Right atrium auricular region (tissue), 2 donors: ENCODE measurements at regions not wholly inside any gene's neighbourhood (a gene's known extent, or its start where the extent isn't known, plus 50 kb on each side); places are given as distances from the start of the nearest gene placed in this dataset.

Source experiments
- DNase-seq: peaks from one replicate; pipeline ENCODE4 v3.0.0-alpha.2; 2019; ENCODE audit warnings: low spot score
- H3K27ac ChIP-seq, 2 donors: fragments of 200-600 bp; sonication (generic); 1 replicate in 1 of 2; 2 replicates in 1 of 2; pipeline ENCODE4 v1.5.1; 2016 to 2019
- H3K27me3 ChIP-seq, 2 donors: fragments of 200-600 bp; sonication (generic); one replicate each; pipeline versions ENCODE4 v1.5.1 to v1.6.0; 2017 to 2019
- H3K36me3 ChIP-seq: fragments of 200-600 bp; sonication (generic); one replicate; pipeline ENCODE4 v1.5.1; 2016
- H3K4me1 ChIP-seq, 2 donors: fragments of 200-600 bp; sonication (generic); one replicate each; pipeline versions ENCODE4 v1.5.1 to v1.6.0; 2017 to 2019
- H3K4me3 ChIP-seq, 2 donors: fragments of 200-600 bp; sonication (generic); 1 replicate in 1 of 2; 2 replicates in 1 of 2; pipeline ENCODE4 v1.5.1; 2017 to 2019; ENCODE audit warnings: mild to moderate bottlenecking in 1 of 2, moderate library complexity in 1 of 2
- H3K9me3 ChIP-seq, 2 donors: fragments of 200-600 bp; sonication (generic); one replicate each; pipeline ENCODE4 v1.5.1; 2019
- CTCF ChIP-seq, 2 donors: fragments of 200-600 bp; sonication (generic); IDR thresholded peaks; one replicate each; pipeline ENCODE4 v1.5.1; 2019; ENCODE audit warnings: antibody characterized with exemption in 2 of 2

DNA sequence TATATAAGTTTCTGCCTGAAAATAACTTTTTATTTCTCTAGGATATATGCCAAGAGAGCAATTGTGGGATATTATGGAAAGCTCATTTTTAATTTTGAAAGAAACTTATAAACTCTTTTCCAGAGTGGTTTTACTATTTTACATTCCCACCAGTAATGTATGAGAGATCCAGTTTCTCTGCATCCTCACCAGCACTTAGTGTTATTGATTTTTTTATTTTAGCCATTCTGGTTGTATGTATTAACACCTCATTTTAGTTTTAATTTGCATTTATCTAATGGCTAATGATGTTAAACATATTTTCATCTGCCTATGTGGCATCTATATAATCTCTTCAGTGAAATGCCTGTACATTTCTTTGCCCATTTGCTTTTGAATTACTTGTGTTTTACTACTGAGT lies 597.7 kb upstream of the RAB6C start:
- Histone ChIP-seq H3K36me3 (no peaks in the 10 kb centered on the region), H3K4me1 (no peaks in the 10 kb centered on the region), H3K9me3 (peaks cover 0 to 10% of the 10 kb centered on the region in 2 donors), H3K4me3 (no peak overlapping the region), H3K27me3 (no peaks in the 10 kb centered on the region), H3K27ac (no peak overlapping the region)
- no peak for DNase-seq
- no peak for TF ChIP-seq CTCF (IDR thresholded peaks at IDR 0.05)

DNA sequence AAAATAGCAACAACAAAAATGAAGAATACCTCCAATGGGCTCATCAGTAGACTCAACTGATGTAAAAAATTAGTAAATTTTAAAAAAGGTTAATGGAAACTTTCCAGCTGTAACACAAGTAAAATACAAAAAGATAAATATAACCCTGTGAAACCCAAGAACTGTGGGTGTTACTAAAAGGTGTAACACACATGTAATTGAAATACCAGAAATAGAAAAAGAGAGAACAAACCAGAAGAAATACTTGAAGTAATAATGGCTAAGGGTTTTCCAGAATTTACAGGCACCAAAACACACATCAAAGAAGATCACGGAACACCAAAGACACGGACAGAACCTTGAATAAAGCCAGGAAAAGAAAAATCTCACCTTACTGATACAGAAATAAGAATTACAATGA lies 590.6 kb upstream of the RAB6C start:
- Histone ChIP-seq H3K36me3 (no peaks in the 10 kb centered on the region), H3K27me3 (no peaks in the 10 kb centered on the region), H3K4me1 (no peaks in the 10 kb centered on the region), H3K4me3 (no peak overlapping the region), H3K9me3 (no peaks in the 10 kb centered on the region), H3K27ac (no peak overlapping the region)
- DNase-seq, result no peak
- TF ChIP-seq CTCF (IDR thresholded peaks at IDR 0.05), result no peak

DNA sequence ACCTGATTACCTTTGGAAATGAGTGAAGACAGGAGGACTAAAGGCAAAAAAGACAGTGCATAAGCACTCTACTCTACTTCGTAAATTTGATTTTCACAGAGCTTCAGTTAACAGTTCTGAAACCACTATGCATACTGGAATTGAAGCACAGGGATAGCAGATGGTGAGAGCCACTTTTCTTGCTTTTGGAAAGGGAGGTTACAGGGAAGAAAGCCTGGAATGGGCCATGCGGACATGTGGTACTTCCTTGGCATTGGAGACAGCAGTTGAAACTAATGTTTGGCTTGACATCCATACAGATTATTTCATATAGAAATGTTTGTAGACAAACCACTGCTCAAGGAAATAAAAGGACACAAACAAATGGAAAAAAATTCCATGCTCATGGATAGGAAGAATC lies 585.6 kb upstream of the RAB6C start:
- Histone ChIP-seq H3K4me3 (no peak overlapping the region), H3K4me1 (no peaks in the 10 kb centered on the region), H3K27ac (no peak overlapping the region), H3K36me3 (no peaks in the 10 kb centered on the region), H3K9me3 (no peaks in the 10 kb centered on the region), H3K27me3 (no peaks in the 10 kb centered on the region)
- TF ChIP-seq CTCF (IDR thresholded peaks at IDR 0.05), result no peak
- DNase-seq, result no peak

DNA sequence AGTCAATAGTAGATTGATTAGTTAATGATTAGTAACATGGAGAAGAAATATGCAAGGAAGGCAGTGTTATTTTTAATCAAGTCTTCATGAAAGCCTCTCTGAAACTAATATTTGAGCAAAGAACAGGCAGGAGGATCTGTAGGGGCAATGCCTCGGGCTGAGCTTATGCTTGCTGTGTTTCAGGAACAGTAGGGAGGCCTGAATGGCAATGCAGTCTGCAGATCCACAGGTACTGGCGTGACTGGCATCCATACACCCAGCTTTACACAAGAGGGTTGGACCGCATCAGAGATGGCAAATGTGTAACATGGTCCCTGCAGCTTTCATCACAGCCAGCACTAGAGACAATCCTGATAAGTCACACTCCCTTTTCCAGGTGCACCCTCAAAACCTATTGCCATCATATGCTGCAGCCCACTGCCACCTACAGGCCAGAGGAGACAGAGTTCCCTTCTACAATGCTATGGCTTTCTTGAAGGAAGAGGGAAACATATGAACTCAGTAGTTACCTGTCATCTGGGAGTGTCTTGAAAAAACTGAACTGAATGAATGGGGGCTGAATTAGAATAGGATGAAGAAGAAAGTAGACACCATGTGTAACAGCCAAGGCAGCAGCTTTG lies 582.4 kb upstream of the RAB6C start:
- no peaks in the 10 kb centered on the region for H3K9me3 ChIP-seq

GRCh38 chr2:129400826-129401225 lies 578.6 kb upstream of the RAB6C start:
- Histone ChIP-seq H3K27me3 (no peaks in the 10 kb centered on the region), H3K27ac (no peak overlapping the region), H3K4me3 (no peak overlapping the region), H3K4me1 (no peaks in the 10 kb centered on the region), H3K9me3 (no peaks in the 10 kb centered on the region), H3K36me3 (no peaks in the 10 kb centered on the region)
- TF ChIP-seq CTCF (IDR thresholded peaks at IDR 0.05), result no peak
- no peak for DNase-seq

More for the DNA sequence above, 582.4 kb upstream of the RAB6C start:
- H3K4me1 ChIP-seq, result no peaks in the 10 kb centered on the region
- no peak for DNase-seq
- H3K27ac ChIP-seq, result no peak overlapping the region
- no peak overlapping the region for H3K4me3 ChIP-seq
- TF ChIP-seq CTCF (IDR thresholded peaks at IDR 0.05), result peak; percentile 14 to 65
- H3K27me3 ChIP-seq, result no peaks in the 10 kb centered on the region
- no peaks in the 10 kb centered on the region for H3K36me3 ChIP-seq

- Histone ChIP-seq H3K4me1 (no peaks in the 10 kb centered on the region), H3K27ac (no peak overlapping the region), H3K36me3 (no peaks in the 10 kb centered on the region), H3K27me3 (no peaks in the 10 kb centered on the region), H3K9me3 (no peaks in the 10 kb centered on the region), H3K4me3 (no peak overlapping the region)
- TF ChIP-seq CTCF (IDR thresholded peaks at IDR 0.05), result no peak
- no peak for DNase-seq
These were observed 577.4 kb upstream of the RAB6C start for GRCh38 chr2:129402076-129402475.
